ENCODE measurements at regions not wholly inside any gene's neighbourhood (a gene's known extent, or its start where the extent isn't known, plus 50 kb on each side); places are given as distances from the start of the nearest gene placed in this dataset.
A peak's percentile ranks its signal among the peaks of the same experiment; 100 is the strongest.

DNA sequence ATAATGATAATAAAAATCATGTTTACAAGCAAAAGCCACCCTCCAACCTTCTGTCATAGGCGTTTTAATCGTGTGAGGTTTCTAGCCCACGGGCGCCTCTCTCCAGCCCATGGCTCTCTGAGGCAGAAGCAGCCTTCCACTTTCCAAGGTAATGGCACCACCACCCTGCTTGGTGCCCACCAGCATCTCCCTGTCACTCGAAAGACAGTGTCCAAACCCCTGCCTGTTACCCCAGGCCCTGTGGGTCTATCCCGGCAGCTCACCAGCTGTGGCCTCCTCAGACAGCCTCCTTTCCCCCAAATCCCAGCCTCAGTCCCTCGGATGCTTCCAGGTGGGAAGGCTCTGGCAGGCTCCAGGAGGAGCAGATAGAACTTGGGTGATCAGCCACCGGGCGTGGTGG lies 123.8 kb upstream of the LPCAT1 start (continued):
- TF ChIP-seq, protein P1, sequence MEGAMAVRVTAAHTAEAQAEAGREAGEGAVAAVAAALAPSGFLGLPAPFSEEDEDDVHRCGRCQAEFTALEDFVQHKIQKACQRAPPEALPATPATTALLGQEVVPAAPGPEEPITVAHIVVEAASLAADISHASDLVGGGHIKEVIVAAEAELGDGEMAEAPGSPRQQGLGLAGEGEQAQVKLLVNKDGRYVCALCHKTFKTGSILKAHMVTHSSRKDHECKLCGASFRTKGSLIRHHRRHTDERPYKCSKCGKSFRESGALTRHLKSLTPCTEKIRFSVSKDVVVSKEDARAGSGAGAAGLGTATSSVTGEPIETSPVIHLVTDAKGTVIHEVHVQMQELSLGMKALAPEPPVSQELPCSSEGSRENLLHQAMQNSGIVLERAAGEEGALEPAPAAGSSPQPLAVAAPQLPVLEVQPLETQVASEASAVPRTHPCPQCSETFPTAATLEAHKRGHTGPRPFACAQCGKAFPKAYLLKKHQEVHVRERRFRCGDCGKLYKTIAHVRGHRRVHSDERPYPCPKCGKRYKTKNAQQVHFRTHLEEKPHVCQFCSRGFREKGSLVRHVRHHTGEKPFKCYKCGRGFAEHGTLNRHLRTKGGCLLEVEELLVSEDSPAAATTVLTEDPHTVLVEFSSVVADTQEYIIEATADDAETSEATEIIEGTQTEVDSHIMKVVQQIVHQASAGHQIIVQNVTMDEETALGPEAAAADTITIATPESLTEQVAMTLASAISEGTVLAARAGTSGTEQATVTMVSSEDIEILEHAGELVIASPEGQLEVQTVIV (IDR thresholded peaks at IDR 0.05; ENCODE audit: borderline replicate concordance, partially characterized antibody) = no peak

DNA sequence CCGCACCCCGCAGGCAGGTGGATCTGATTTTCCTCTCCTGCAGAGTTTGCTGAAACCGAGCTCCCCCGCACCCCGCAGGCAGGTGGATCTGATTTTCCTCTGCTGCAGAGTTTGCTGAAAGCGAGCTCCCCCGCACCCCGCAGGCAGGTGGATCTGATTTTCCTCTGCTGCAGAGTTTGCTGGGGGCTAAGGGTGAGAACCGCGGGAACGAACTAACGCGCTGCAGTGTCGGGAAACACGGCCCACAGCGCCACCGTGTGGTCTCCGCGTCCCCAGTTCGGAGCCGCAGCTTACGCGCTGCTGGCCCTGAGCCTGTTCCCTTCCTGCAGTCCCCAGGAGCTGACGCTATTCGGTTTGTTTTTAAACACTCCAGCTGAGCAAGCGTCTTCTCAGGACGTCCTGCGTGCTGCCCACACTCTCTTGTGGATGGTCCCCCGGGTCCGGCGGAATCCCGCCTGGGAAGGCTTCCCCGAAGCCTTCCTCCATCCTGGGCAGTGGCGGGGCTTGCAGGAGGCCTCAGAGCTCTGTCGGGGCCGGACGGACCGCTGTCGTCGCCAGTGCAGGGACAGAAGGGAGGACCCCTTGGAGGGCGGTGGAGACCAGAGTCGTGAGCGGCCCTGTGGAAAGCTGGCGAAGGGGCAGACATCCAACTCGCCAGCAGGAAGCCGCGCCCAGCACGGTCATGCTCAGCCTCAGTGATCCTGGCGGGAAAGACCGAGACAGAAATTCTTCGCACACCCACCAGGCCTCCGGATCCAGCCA lies 121.2 kb upstream of the LPCAT1 start:
- WGBS (ENCODE audit: insufficient coverage, insufficient replicate concordance, low lambda C conversion rate, missing lambda C conversion rate) = 11% methylated on average over 49 of the region's 52 CpGs
- SMC1A ChIA-PET (ENCODE audit: uncharacterized antibody, unreplicated experiment) = interaction anchor here (0.7 to 2.0 kb wide), 10 partner anchors 64 to 721 kb away, joined by 3 to 8 read pairs (median 4); no protein-coding TSS in a partner anchor
- TF ChIP-seq CREM (IDR thresholded peaks at IDR 0.05; ENCODE audit: low read depth) (no peak), ZZZ3 (IDR thresholded peaks at IDR 0.05; ENCODE audit: control insufficient read depth, insufficient read length, low read depth) (no peak), FOXM1 (IDR thresholded peaks at IDR 0.05; ENCODE audit: low read depth, low read length) (no peak), YY1 (IDR thresholded peaks at IDR 0.05; ENCODE audit: low read depth, low read length) (0 out of 2 replicates have a peak, but pooled peaks have one; percentile 45), FOS (IDR thresholded peaks at IDR 0.05; ENCODE audit: borderline replicate concordance, extremely low read depth, insufficient read length) (no peak)
- TF ChIP-seq, protein P2, sequence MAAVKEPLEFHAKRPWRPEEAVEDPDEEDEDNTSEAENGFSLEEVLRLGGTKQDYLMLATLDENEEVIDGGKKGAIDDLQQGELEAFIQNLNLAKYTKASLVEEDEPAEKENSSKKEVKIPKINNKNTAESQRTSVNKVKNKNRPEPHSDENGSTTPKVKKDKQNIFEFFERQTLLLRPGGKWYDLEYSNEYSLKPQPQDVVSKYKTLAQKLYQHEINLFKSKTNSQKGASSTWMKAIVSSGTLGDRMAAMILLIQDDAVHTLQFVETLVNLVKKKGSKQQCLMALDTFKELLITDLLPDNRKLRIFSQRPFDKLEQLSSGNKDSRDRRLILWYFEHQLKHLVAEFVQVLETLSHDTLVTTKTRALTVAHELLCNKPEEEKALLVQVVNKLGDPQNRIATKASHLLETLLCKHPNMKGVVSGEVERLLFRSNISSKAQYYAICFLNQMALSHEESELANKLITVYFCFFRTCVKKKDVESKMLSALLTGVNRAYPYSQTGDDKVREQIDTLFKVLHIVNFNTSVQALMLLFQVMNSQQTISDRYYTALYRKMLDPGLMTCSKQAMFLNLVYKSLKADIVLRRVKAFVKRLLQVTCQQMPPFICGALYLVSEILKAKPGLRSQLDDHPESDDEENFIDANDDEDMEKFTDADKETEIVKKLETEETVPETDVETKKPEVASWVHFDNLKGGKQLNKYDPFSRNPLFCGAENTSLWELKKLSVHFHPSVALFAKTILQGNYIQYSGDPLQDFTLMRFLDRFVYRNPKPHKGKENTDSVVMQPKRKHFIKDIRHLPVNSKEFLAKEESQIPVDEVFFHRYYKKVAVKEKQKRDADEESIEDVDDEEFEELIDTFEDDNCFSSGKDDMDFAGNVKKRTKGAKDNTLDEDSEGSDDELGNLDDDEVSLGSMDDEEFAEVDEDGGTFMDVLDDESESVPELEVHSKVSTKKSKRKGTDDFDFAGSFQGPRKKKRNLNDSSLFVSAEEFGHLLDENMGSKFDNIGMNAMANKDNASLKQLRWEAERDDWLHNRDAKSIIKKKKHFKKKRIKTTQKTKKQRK (IDR thresholded peaks at IDR 0.05; ENCODE audit: low read depth, low read length) = no peak
- TF ChIP-seq, protein P3, sequence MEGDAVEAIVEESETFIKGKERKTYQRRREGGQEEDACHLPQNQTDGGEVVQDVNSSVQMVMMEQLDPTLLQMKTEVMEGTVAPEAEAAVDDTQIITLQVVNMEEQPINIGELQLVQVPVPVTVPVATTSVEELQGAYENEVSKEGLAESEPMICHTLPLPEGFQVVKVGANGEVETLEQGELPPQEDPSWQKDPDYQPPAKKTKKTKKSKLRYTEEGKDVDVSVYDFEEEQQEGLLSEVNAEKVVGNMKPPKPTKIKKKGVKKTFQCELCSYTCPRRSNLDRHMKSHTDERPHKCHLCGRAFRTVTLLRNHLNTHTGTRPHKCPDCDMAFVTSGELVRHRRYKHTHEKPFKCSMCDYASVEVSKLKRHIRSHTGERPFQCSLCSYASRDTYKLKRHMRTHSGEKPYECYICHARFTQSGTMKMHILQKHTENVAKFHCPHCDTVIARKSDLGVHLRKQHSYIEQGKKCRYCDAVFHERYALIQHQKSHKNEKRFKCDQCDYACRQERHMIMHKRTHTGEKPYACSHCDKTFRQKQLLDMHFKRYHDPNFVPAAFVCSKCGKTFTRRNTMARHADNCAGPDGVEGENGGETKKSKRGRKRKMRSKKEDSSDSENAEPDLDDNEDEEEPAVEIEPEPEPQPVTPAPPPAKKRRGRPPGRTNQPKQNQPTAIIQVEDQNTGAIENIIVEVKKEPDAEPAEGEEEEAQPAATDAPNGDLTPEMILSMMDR (IDR thresholded peaks at IDR 0.05 in 2 of 3, conservative IDR thresholded peaks at IDR 0.05 in 1 of 3; ENCODE audit: control insufficient read depth in 2 of 3, extremely low read depth in 1 of 3, insufficient read depth in 1 of 3, low read depth in 3 of 3, low read length in 3 of 3) = peak; percentile 81 to 91 (median 89)
- TF ChIP-seq, protein P4, sequence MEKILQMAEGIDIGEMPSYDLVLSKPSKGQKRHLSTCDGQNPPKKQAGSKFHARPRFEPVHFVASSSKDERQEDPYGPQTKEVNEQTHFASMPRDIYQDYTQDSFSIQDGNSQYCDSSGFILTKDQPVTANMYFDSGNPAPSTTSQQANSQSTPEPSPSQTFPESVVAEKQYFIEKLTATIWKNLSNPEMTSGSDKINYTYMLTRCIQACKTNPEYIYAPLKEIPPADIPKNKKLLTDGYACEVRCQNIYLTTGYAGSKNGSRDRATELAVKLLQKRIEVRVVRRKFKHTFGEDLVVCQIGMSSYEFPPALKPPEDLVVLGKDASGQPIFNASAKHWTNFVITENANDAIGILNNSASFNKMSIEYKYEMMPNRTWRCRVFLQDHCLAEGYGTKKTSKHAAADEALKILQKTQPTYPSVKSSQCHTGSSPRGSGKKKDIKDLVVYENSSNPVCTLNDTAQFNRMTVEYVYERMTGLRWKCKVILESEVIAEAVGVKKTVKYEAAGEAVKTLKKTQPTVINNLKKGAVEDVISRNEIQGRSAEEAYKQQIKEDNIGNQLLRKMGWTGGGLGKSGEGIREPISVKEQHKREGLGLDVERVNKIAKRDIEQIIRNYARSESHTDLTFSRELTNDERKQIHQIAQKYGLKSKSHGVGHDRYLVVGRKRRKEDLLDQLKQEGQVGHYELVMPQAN (conservative IDR thresholded peaks at IDR 0.05) = no peak

More for the DNA sequence above, 121.2 kb upstream of the LPCAT1 start:
- Histone ChIP-seq H3K9ac (ENCODE audit: control insufficient read depth, insufficient read depth, low read length) (no peak overlapping the region), H2AFZ (ENCODE audit: control insufficient read depth, low read depth, low read length) (no peak overlapping the region), H3K27ac (ENCODE audit: control insufficient read depth, insufficient read depth) (no peak overlapping the region), H4K20me1 (ENCODE audit: control insufficient read depth, insufficient read depth) (no peaks in the 10 kb centered on the region), H3K4me1 (ENCODE audit: control insufficient read depth, insufficient read depth, low read length) (no peaks in the 10 kb centered on the region), H3K36me3 (ENCODE audit: control insufficient read depth in 2 of 2, insufficient read depth in 2 of 2, low read length in 1 of 2) (no peaks in the 10 kb centered on the region), H3K79me2 (ENCODE audit: control insufficient read depth, insufficient read depth, low read length) (no peaks in the 10 kb centered on the region), H3K4me3 (no peak overlapping the region), H3K27me3 (replicated peaks in 1 of 2; ENCODE audit: control insufficient read depth in 2 of 2, insufficient read depth in 2 of 2, low read length in 1 of 2) (peaks cover 2 to 9% of the 10 kb centered on the region in 2 experiments; a peak in 2 of 4 replicates), H3K9me3 (replicated peaks; ENCODE audit: control insufficient read depth, insufficient read depth, low read length) (no peaks in the 10 kb centered on the region; the same call in 2 of the 3 replicates), H3K4me2 (ENCODE audit: control insufficient read depth, insufficient read depth) (peak overlapping the region; percentile 26; the same call in 1 of the 2 replicates)
- POLR2A ChIA-PET = interaction anchor here (0.7 kb wide), 1 partner anchor 1433 kb away, joined by 4 read pairs; no protein-coding TSS in a partner anchor
- BruUV-seq (replicated peaks) = no TSS peak
- ATAC-seq (peak; percentile 95), DNase-seq (ENCODE audit: low read depth, low spot score) (peak; percentile 16), FAIRE-seq (no peak)
- CTCF ChIA-PET = interaction anchor here (0.6 to 2.4 kb wide), 36 partner anchors 8 to 722 kb away, joined by 3 to 14 read pairs (median 4); no protein-coding TSS in a partner anchor
- in situ Hi-C loops (cut with MboI) = loop anchor here (5.0 to 10.0 kb wide), 2 partner anchors 478 to 730 kb away; no protein-coding TSS in a partner anchor
- intact Hi-C loops (cut with micrococcal nuclease; ENCODE audit: unreplicated experiment) = loop anchor here (2.0 to 5.0 kb wide), 4 partner anchors 148 to 722 kb away; no protein-coding TSS in a partner anchor
- RAD21 ChIA-PET (ENCODE audit: unreplicated experiment) = interaction anchor here (0.6 to 2.9 kb wide), 14 partner anchors 8 to 484 kb away, joined by 3 to 9 read pairs (median 4); no protein-coding TSS in a partner anchor

All from GM12878 (cell line).